ENCODE measurements at regions not wholly inside any gene's neighbourhood (a gene's known extent, or its start where the extent isn't known, plus 50 kb on each side); places are given as distances from the start of the nearest gene placed in this dataset.

GRCh38 chr7:19401461-19401860 lies 256.2 kb upstream of the FERD3L start:
- H3K27me3 ChIP-seq (ENCODE audit: insufficient read depth, low read length), result no peaks in the 10 kb centered on the region

GRCh38 chr7:19400758-19401254 lies 255.6 kb upstream of the FERD3L start:
- peaks cover 0 to 2% (median 0%) of the 10 kb centered on the region in 4 donors for H3K4me1 Mint-ChIP-seq

More at GRCh38 chr7:19401461-19401860, 256.2 kb upstream of the FERD3L start:
- Mint-ChIP-seq H3K27me3 (no peaks in the 10 kb centered on the region), H3K36me3 (no peaks in the 10 kb centered on the region), H3K27ac (no peak overlapping the region), H3K4me3 (no peak overlapping the region), H3K4me1 (peaks cover 0 to 2% (median 0%) of the 10 kb centered on the region in 4 donors), H3K9me3 (peaks cover 0 to 9% (median 2%) of the 10 kb centered on the region in 8 donors)
- H3K9me3 ChIP-seq (ENCODE audit: control insufficient read depth in 1 of 2, low read length in 2 of 2), result no peaks in the 10 kb centered on the region
- no peaks in the 10 kb centered on the region for H3K36me3 ChIP-seq (ENCODE audit: insufficient read depth, low read length)
- DNase-seq, result no peak
- ChIA-PET CTCF (ENCODE audit: partially characterized antibody) (no interaction called here), POLR2A (ENCODE audit: partially characterized antibody) (no interaction called here)
- H3K4me3 ChIP-seq (ENCODE audit: low read length in 2 of 2), result no peak overlapping the region
- no peak overlapping the region for H3K27ac ChIP-seq (ENCODE audit: low read depth, low read length)
- H3K4me1 ChIP-seq (ENCODE audit: insufficient read depth, low read length), result no peaks in the 10 kb centered on the region
- intact Hi-C loops (cut with micrococcal nuclease), result no loop called here

GRCh38 chr7:19397911-19398310 lies 252.7 kb upstream of the FERD3L start:
- DNase-seq, result no peak
- no peaks in the 10 kb centered on the region for H3K27me3 ChIP-seq (ENCODE audit: insufficient read depth, low read length)
- no peaks in the 10 kb centered on the region for H3K9me3 ChIP-seq (ENCODE audit: control insufficient read depth in 1 of 2, low read length in 2 of 2)
- no peaks in the 10 kb centered on the region for H3K4me1 ChIP-seq (ENCODE audit: insufficient read depth, low read length)
- no peaks in the 10 kb centered on the region for H3K36me3 Mint-ChIP-seq
- no peak overlapping the region for H3K4me3 ChIP-seq (ENCODE audit: low read length in 2 of 2)
- H3K4me1 Mint-ChIP-seq, result no peaks in the 10 kb centered on the region
- H3K36me3 ChIP-seq (ENCODE audit: insufficient read depth, low read length), result no peaks in the 10 kb centered on the region
- CTCF ChIA-PET (ENCODE audit: partially characterized antibody), result no interaction called here
- POLR2A ChIA-PET (ENCODE audit: partially characterized antibody), result no interaction called here
- H3K9me3 Mint-ChIP-seq, result peaks cover 0 to 10% (median 2%) of the 10 kb centered on the region in 8 donors
- H3K4me3 Mint-ChIP-seq, result no peak overlapping the region
- intact Hi-C loops (cut with micrococcal nuclease), result no loop called here
- H3K27ac Mint-ChIP-seq, result no peak overlapping the region
- H3K27me3 Mint-ChIP-seq, result no peaks in the 10 kb centered on the region
- H3K27ac ChIP-seq (ENCODE audit: low read depth, low read length), result no peak overlapping the region

More at GRCh38 chr7:19400758-19401254, 255.6 kb upstream of the FERD3L start:
- Histone ChIP-seq H3K27ac (ENCODE audit: low read depth, low read length) (no peak overlapping the region), H3K4me3 (ENCODE audit: low read length in 2 of 2) (no peak overlapping the region), H3K4me1 (ENCODE audit: insufficient read depth, low read length) (no peaks in the 10 kb centered on the region), H3K9me3 (ENCODE audit: control insufficient read depth in 1 of 2, low read length in 2 of 2) (no peaks in the 10 kb centered on the region), H3K27me3 (ENCODE audit: insufficient read depth, low read length) (no peaks in the 10 kb centered on the region), H3K36me3 (ENCODE audit: insufficient read depth, low read length) (no peaks in the 10 kb centered on the region)
- intact Hi-C loops (cut with micrococcal nuclease), result no loop called here
- Mint-ChIP-seq H3K27ac (no peak overlapping the region), H3K4me3 (no peak overlapping the region), H3K36me3 (no peaks in the 10 kb centered on the region), H3K27me3 (no peaks in the 10 kb centered on the region), H3K9me3 (peaks cover 0 to 9% (median 2%) of the 10 kb centered on the region in 8 donors)
- POLR2A ChIA-PET (ENCODE audit: partially characterized antibody), result no interaction called here
- CTCF ChIA-PET (ENCODE audit: partially characterized antibody), result no interaction called here
- no peak for DNase-seq

- H3K9me3 Mint-ChIP-seq, result peaks cover 2 to 14% (median 5%) of the 10 kb centered on the region in 8 donors
Observed at GRCh38 chr7:19392246-19392645, 247.0 kb upstream of the FERD3L start.

GRCh38 chr7:19390795-19391194 lies 245.6 kb upstream of the FERD3L start:
- Histone ChIP-seq H3K4me3 (ENCODE audit: low read length in 2 of 2) (no peak overlapping the region), H3K27ac (ENCODE audit: low read depth, low read length) (no peak overlapping the region), H3K36me3 (ENCODE audit: insufficient read depth, low read length) (no peaks in the 10 kb centered on the region), H3K4me1 (ENCODE audit: insufficient read depth, low read length) (no peaks in the 10 kb centered on the region), H3K9me3 (ENCODE audit: control insufficient read depth in 1 of 2, low read length in 2 of 2) (no peaks in the 10 kb centered on the region), H3K27me3 (ENCODE audit: insufficient read depth, low read length) (no peaks in the 10 kb centered on the region)
- intact Hi-C loops (cut with micrococcal nuclease), result no loop called here
- ChIA-PET CTCF (ENCODE audit: partially characterized antibody) (no interaction called here), POLR2A (ENCODE audit: partially characterized antibody) (no interaction called here)
- no peak overlapping the region for H3K4me3 Mint-ChIP-seq
- peaks cover 2 to 16% (median 5%) of the 10 kb centered on the region in 8 donors for H3K9me3 Mint-ChIP-seq
- DNase-seq, result no peak
- no peaks in the 10 kb centered on the region for H3K4me1 Mint-ChIP-seq
- H3K27ac Mint-ChIP-seq, result no peak overlapping the region
- H3K27me3 Mint-ChIP-seq, result no peaks in the 10 kb centered on the region
- no peaks in the 10 kb centered on the region for H3K36me3 Mint-ChIP-seq

More at GRCh38 chr7:19392246-19392645, 247.0 kb upstream of the FERD3L start:
- no peaks in the 10 kb centered on the region for H3K36me3 Mint-ChIP-seq
- Histone ChIP-seq H3K4me3 (ENCODE audit: low read length in 2 of 2) (no peak overlapping the region), H3K9me3 (ENCODE audit: control insufficient read depth in 1 of 2, low read length in 2 of 2) (no peaks in the 10 kb centered on the region), H3K36me3 (ENCODE audit: insufficient read depth, low read length) (no peaks in the 10 kb centered on the region), H3K4me1 (ENCODE audit: insufficient read depth, low read length) (no peaks in the 10 kb centered on the region), H3K27ac (ENCODE audit: low read depth, low read length) (no peak overlapping the region), H3K27me3 (ENCODE audit: insufficient read depth, low read length) (no peaks in the 10 kb centered on the region)
- ChIA-PET CTCF (ENCODE audit: partially characterized antibody) (no interaction called here), POLR2A (ENCODE audit: partially characterized antibody) (no interaction called here)
- DNase-seq, result no peak
- intact Hi-C loops (cut with micrococcal nuclease), result no loop called here
- H3K27me3 Mint-ChIP-seq, result no peaks in the 10 kb centered on the region
- H3K27ac Mint-ChIP-seq, result no peak overlapping the region
- H3K4me1 Mint-ChIP-seq, result no peaks in the 10 kb centered on the region
- H3K4me3 Mint-ChIP-seq, result no peak overlapping the region

- no peaks in the 10 kb centered on the region for H3K4me1 Mint-ChIP-seq
- POLR2A ChIA-PET (ENCODE audit: partially characterized antibody), result no interaction called here
- Histone ChIP-seq H3K36me3 (ENCODE audit: insufficient read depth, low read length) (no peaks in the 10 kb centered on the region), H3K4me1 (ENCODE audit: insufficient read depth, low read length) (no peaks in the 10 kb centered on the region), H3K27ac (ENCODE audit: low read depth, low read length) (no peak overlapping the region), H3K9me3 (ENCODE audit: control insufficient read depth in 1 of 2, low read length in 2 of 2) (no peaks in the 10 kb centered on the region), H3K4me3 (ENCODE audit: low read length in 2 of 2) (no peak overlapping the region), H3K27me3 (ENCODE audit: insufficient read depth, low read length) (no peaks in the 10 kb centered on the region)
- intact Hi-C loops (cut with micrococcal nuclease), result no loop called here
- H3K27me3 Mint-ChIP-seq, result no peaks in the 10 kb centered on the region
- CTCF ChIA-PET (ENCODE audit: partially characterized antibody), result no interaction called here
- peaks cover 0 to 13% (median 4%) of the 10 kb centered on the region in 8 donors for H3K9me3 Mint-ChIP-seq
- H3K4me3 Mint-ChIP-seq, result no peak overlapping the region
- DNase-seq, result no peak
- H3K36me3 Mint-ChIP-seq, result no peaks in the 10 kb centered on the region
- no peak overlapping the region for H3K27ac Mint-ChIP-seq
Observed at GRCh38 chr7:19381321-19381720, 236.1 kb upstream of the FERD3L start.

- Mint-ChIP-seq H3K36me3 (no peaks in the 10 kb centered on the region), H3K27ac (no peak overlapping the region), H3K27me3 (no peaks in the 10 kb centered on the region), H3K9me3 (peaks cover 0 to 13% (median 4%) of the 10 kb centered on the region in 8 donors), H3K4me3 (no peak overlapping the region), H3K4me1 (no peaks in the 10 kb centered on the region)
- Histone ChIP-seq H3K9me3 (ENCODE audit: control insufficient read depth in 1 of 2, low read length in 2 of 2) (no peaks in the 10 kb centered on the region), H3K4me1 (ENCODE audit: insufficient read depth, low read length) (no peaks in the 10 kb centered on the region), H3K36me3 (ENCODE audit: insufficient read depth, low read length) (no peaks in the 10 kb centered on the region), H3K4me3 (ENCODE audit: low read length in 2 of 2) (no peak overlapping the region), H3K27me3 (ENCODE audit: insufficient read depth, low read length) (no peaks in the 10 kb centered on the region), H3K27ac (ENCODE audit: low read depth, low read length) (no peak overlapping the region)
- no peak for DNase-seq
- POLR2A ChIA-PET (ENCODE audit: partially characterized antibody), result no interaction called here
- intact Hi-C loops (cut with micrococcal nuclease), result no loop called here
- CTCF ChIA-PET (ENCODE audit: partially characterized antibody), result no interaction called here
Observed at GRCh38 chr7:19378345-19378714, 233.1 kb upstream of the FERD3L start.
